WTC11 (cell line): ENCODE measurements at regions not wholly inside any gene's neighbourhood (a gene's known extent, or its start where the extent isn't known, plus 50 kb on each side); places are given as distances from the start of the nearest gene placed in this dataset.

Source experiments
- ATAC-seq: fragments of 200-7000 bp; cut with Tn5 transposase; 2 replicates; pipeline ENCODE4 v1.10.0; 2021; ENCODE audit warnings: mild to moderate bottlenecking, moderate library complexity
- CTCF ChIA-PET: fragments of 300-600 bp; sonication (Branson Sonifier 250); formaldehyde crosslinking; loops from one replicate; lab custom pipeline; 2021; ENCODE audit warnings: antibody characterized with exemption; lab: Charles Lee
- POLR2A ChIA-PET: fragments of 350-600 bp; sonication (Branson Sonifier 250); formaldehyde crosslinking; loops from one replicate; lab custom pipeline; 2021; ENCODE audit warnings: antibody characterized with exemption; lab: Charles Lee
- DNase-seq: peaks from one replicate; pipeline ENCODE4 v3.0.0; 2021; ENCODE audit warnings: low spot score
- H3K27ac Mint-ChIP-seq: 2 replicates; pipeline ENCODE4 v1.8.0; 2021; ENCODE audit warnings: mixed read lengths
- H3K27me3 Mint-ChIP-seq: 2 replicates; pipeline ENCODE4 v1.8.0; 2021; ENCODE audit warnings: low read depth, mild to moderate bottlenecking, moderate library complexity, mixed read lengths
- H3K36me3 Mint-ChIP-seq: 2 replicates; pipeline ENCODE4 v1.8.0; 2021; ENCODE audit warnings: mixed read lengths
- H3K4me1 Mint-ChIP-seq: 2 replicates; pipeline ENCODE4 v1.8.0; 2022; ENCODE audit warnings: mixed read lengths
- H3K4me3 Mint-ChIP-seq: 2 replicates; pipeline ENCODE4 v1.8.0; 2021; ENCODE audit warnings: mild to moderate bottlenecking, moderate library complexity, mixed read lengths
- H3K9me3 Mint-ChIP-seq: 2 replicates; pipeline ENCODE4 v1.8.0; 2021; ENCODE audit warnings: mixed read lengths
- E2F1 ChIP-seq: sonication (generic); formaldehyde crosslinking; IDR thresholded peaks from 2 replicates; pipeline ENCODE4 v1.8.0; 2022; ENCODE audit warnings: mild to moderate bottlenecking, missing genetic modification reagents
- E2F4 ChIP-seq: sonication (generic); formaldehyde crosslinking; IDR thresholded peaks from 2 replicates; pipeline ENCODE4 v1.8.1; 2022; ENCODE audit warnings: low read depth, mild to moderate bottlenecking, moderate library complexity, missing genetic modification reagents, borderline replicate concordance
- ERG ChIP-seq: fragments of 250-450 bp; sonication (Bioruptor Pico); IDR thresholded peaks from 2 replicates; pipeline ENCODE4 v1.8.0; 2021; ENCODE audit warnings: mild to moderate bottlenecking
- ETV6 ChIP-seq: sonication (generic); formaldehyde crosslinking; IDR thresholded peaks from 2 replicates; pipeline ENCODE4 v1.8.1; 2022; ENCODE audit warnings: mild to moderate bottlenecking, missing genetic modification reagents
- FOXP1 ChIP-seq: sonication (generic); formaldehyde crosslinking; IDR thresholded peaks from 2 replicates; pipeline ENCODE4 v1.8.0; 2022; ENCODE audit warnings: missing genetic modification reagents, mild to moderate bottlenecking, moderate library complexity, borderline replicate concordance
- GRHL2 ChIP-seq: fragments of 250-450 bp; sonication (Bioruptor Pico); IDR thresholded peaks from 2 replicates; pipeline ENCODE4 v1.8.0; 2022; ENCODE audit warnings: mild to moderate bottlenecking, moderate library complexity; ENCODE audit not compliant: insufficient replicate concordance, severe bottlenecking
- JAZF1 ChIP-seq: fragments of 250-450 bp; sonication (Bioruptor Pico); IDR thresholded peaks from 2 replicates; pipeline ENCODE4 v1.9.0; 2021; ENCODE audit warnings: moderate library complexity, mild to moderate bottlenecking, inconsistent platforms
- MXD4 ChIP-seq: fragments of 250-450 bp; sonication (Bioruptor Pico); IDR thresholded peaks from 2 replicates; pipeline ENCODE4 v1.8.0; 2021; ENCODE audit warnings: mild to moderate bottlenecking, moderate library complexity, borderline replicate concordance
- MYBL2 ChIP-seq: sonication (generic); formaldehyde crosslinking; IDR thresholded peaks from 2 replicates; pipeline ENCODE4 v1.8.1; 2023; ENCODE audit warnings: mild to moderate bottlenecking, moderate library complexity, missing genetic modification reagents
- NFYB ChIP-seq: sonication (generic); formaldehyde crosslinking; conservative IDR thresholded peaks from 2 replicates; pipeline ENCODE4 v1.8.0; 2022; ENCODE audit warnings: low read depth, missing genetic modification reagents
- NR1H2 ChIP-seq: sonication (generic); formaldehyde crosslinking; IDR thresholded peaks from 2 replicates; pipeline ENCODE4 v1.9.0; 2021; ENCODE audit warnings: mild to moderate bottlenecking, moderate library complexity, missing genetic modification reagents
- PREB ChIP-seq: sonication (generic); formaldehyde crosslinking; IDR thresholded peaks from 2 replicates; pipeline ENCODE4 v1.8.1; 2022; ENCODE audit warnings: mild to moderate bottlenecking, missing genetic modification reagents, moderate library complexity, borderline replicate concordance
- PRRX2 ChIP-seq: fragments of 250-450 bp; sonication (Bioruptor Pico); IDR thresholded peaks from 2 replicates; pipeline ENCODE4 v1.8.0; 2021; ENCODE audit warnings: mild to moderate bottlenecking
- SMAD4 ChIP-seq: sonication (generic); formaldehyde crosslinking; IDR thresholded peaks from 2 replicates; pipeline ENCODE4 v1.8.0; 2022; ENCODE audit warnings: mild to moderate bottlenecking, missing genetic modification reagents
- SOX15 ChIP-seq: fragments of 250-450 bp; sonication (Bioruptor Pico); IDR thresholded peaks from 2 replicates; pipeline ENCODE4 v1.9.0; 2021; ENCODE audit warnings: mild to moderate bottlenecking
- USF2 ChIP-seq: sonication (generic); formaldehyde crosslinking; IDR thresholded peaks from 2 replicates; pipeline ENCODE4 v1.8.1; 2023; ENCODE audit warnings: mild to moderate bottlenecking, missing genetic modification reagents, moderate library complexity
- ZBTB43 ChIP-seq: sonication (generic); formaldehyde crosslinking; IDR thresholded peaks from 2 replicates; pipeline ENCODE4 v1.8.1; 2023; ENCODE audit warnings: mild to moderate bottlenecking, missing genetic modification reagents
- ZNF138 ChIP-seq: sonication (generic); formaldehyde crosslinking; conservative IDR thresholded peaks from 2 replicates; pipeline ENCODE4 v1.8.1; 2022; ENCODE audit warnings: mild to moderate bottlenecking, moderate library complexity, missing genetic modification reagents
- ZNF317 ChIP-seq: sonication (generic); formaldehyde crosslinking; IDR thresholded peaks from 2 replicates; pipeline ENCODE4 v1.8.1; 2023; ENCODE audit warnings: low read depth, mild to moderate bottlenecking, moderate library complexity, missing genetic modification reagents, borderline replicate concordance
- ZNF396 ChIP-seq: fragments of 250-450 bp; sonication (Bioruptor Pico); IDR thresholded peaks from 2 replicates; pipeline ENCODE4 v1.8.0; 2021; ENCODE audit warnings: mild to moderate bottlenecking, moderate library complexity, borderline replicate concordance
- ZNF423 ChIP-seq: fragments of 250-450 bp; sonication (Bioruptor Pico); IDR thresholded peaks from 2 replicates; pipeline ENCODE4 v2.1.2; 2022; ENCODE audit warnings: mild to moderate bottlenecking, moderate library complexity
- ZNF532 ChIP-seq: fragments of 250-450 bp; sonication (Bioruptor Pico); IDR thresholded peaks from 2 replicates; pipeline ENCODE4 v1.9.0; 2021; ENCODE audit warnings: mild to moderate bottlenecking, borderline replicate concordance
- ZSCAN18 ChIP-seq: fragments of 250-450 bp; sonication (Bioruptor Pico); IDR thresholded peaks from 2 replicates; pipeline ENCODE4 v2.1.2; 2022; ENCODE audit warnings: mild to moderate bottlenecking, moderate library complexity

- DNase-seq (no peak), ATAC-seq (no peak)
- Mint-ChIP-seq H3K4me1 (peaks cover 25% of the 10 kb centered on the region), H3K9me3 (peaks cover 7% of the 10 kb centered on the region), H3K4me3 (no peak overlapping the region), H3K27ac (no peak overlapping the region), H3K36me3 (no peaks in the 10 kb centered on the region), H3K27me3 (peaks cover 5% of the 10 kb centered on the region; the same call in 1 of the 2 replicates)
- CTCF ChIA-PET: interaction anchor here (2.7 kb wide), 1 partner anchor 14 kb away, joined by 8 read pairs; no protein-coding TSS in a partner anchor
- TF ChIP-seq PRRX2 (CRISPR knock-in tag) (no peak), ETV6 (no peak), MYBL2 (CRISPR knock-in tag) (no peak), MXD4 (CRISPR knock-in tag) (no peak), ZNF423 (CRISPR knock-in tag) (no peak)
- POLR2A ChIA-PET: no interaction called here
Observed at GRCh38 chr10:117727421-117727820, 184.9 kb downstream of the EMX2 start.

- no peak for ATAC-seq
- CTCF ChIA-PET: no interaction called here
Observed at GRCh38 chr10:117728087-117728486, 185.5 kb downstream of the EMX2 start.

More at GRCh38 chr10:117728087-117728486, 185.5 kb downstream of the EMX2 start:
- peaks cover 5% of the 10 kb centered on the region; the same call in 1 of the 2 replicates for H3K27me3 Mint-ChIP-seq
- no peak for DNase-seq
- no peak overlapping the region for H3K27ac Mint-ChIP-seq
- no peak for TF ChIP-seq E2F1
- no peak for TF ChIP-seq ZNF317
- TF ChIP-seq FOXP1 (CRISPR knock-in tag): no peak
- no peak for TF ChIP-seq E2F4 (CRISPR knock-in tag)
- no peak for TF ChIP-seq MYBL2 (CRISPR knock-in tag)
- no peak for TF ChIP-seq ZBTB43
- no peak for TF ChIP-seq JAZF1 (CRISPR knock-in tag)
- no peak for TF ChIP-seq SMAD4
- no peak for TF ChIP-seq ZNF396 (CRISPR knock-in tag)
- TF ChIP-seq ZNF138: no peak
- no peak for TF ChIP-seq ZSCAN18 (CRISPR knock-in tag)
- TF ChIP-seq USF2 (CRISPR knock-in tag): no peak
- TF ChIP-seq NFYB: no peak
- TF ChIP-seq ZNF532 (CRISPR knock-in tag): no peak
- TF ChIP-seq SOX15: no peak
- no peak for TF ChIP-seq ERG (CRISPR knock-in tag)
- no peak for TF ChIP-seq NR1H2 (CRISPR knock-in tag)
- TF ChIP-seq PREB (CRISPR knock-in tag): no peak
- TF ChIP-seq GRHL2 (CRISPR knock-in tag): no peak
- H3K4me3 Mint-ChIP-seq: no peak overlapping the region
- POLR2A ChIA-PET: no interaction called here
- H3K4me1 Mint-ChIP-seq: peaks cover 27% of the 10 kb centered on the region
- H3K36me3 Mint-ChIP-seq: no peaks in the 10 kb centered on the region
- peaks cover 7% of the 10 kb centered on the region for H3K9me3 Mint-ChIP-seq
